SHP77 (cell line): ENCODE measurements at regions not wholly inside any gene's neighbourhood (a gene's known extent, or its start where the extent isn't known, plus 50 kb on each side); places are given as distances from the start of the nearest gene placed in this dataset.
"Not testable (repeated sequence)": the region's sequence is repeated elsewhere in the genome, so short reads cannot be mapped to it uniquely, and the experiment has no call there.

Source experiments
- DNase-seq, 2 experiments: peaks; one replicate each; lab custom pipeline; 2025; lab: John Stamatoyannopoulos, UW

DNA sequence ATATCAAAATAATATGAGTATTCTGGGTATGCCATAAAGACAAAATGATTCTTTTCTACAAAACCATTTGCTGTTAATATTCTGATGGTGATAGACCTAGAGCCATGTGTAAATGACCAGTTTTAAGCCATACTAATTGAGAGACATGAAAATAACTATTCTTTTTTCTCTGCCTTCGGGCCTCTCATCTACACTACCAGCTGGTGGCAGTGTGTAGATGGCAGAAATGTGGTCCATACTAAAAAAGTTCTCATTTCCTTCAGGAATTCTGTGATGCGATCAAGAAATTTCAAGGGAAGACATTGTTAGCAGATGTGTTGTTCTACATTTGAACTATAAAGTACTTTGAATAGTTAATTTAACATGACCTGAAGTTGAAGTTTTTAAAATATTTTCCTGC, 485.2 kb downstream of the TRIB2 start:
- no peak for DNase-seq

- DNase-seq: no peak
Observed at GRCh38 chr2:13212115-13212514, 495.4 kb downstream of the TRIB2 start.

DNA sequence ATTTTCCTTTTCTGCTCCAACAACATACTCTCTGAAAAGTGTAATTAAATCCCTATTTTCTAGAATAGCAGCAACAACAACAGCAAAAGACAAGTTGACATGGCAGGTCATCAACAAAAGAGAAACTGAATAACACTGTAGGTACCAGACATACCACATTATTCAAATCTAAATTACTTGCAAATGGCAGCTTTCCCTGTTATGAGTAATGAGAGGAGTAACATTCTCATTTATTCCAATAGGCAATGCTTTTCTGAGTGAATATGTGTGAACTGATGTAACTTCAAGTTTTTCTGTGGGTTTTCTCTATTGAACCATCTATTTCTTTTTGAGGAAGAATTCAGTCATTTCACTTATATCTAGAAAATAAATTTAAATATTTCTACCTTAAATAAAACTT, 501.5 kb downstream of the TRIB2 start:
- DNase-seq: no peak

- peak; percentile 85 to 89 for DNase-seq
Observed at GRCh38 chr2:13227578-13227977, 510.8 kb downstream of the TRIB2 start.

DNA sequence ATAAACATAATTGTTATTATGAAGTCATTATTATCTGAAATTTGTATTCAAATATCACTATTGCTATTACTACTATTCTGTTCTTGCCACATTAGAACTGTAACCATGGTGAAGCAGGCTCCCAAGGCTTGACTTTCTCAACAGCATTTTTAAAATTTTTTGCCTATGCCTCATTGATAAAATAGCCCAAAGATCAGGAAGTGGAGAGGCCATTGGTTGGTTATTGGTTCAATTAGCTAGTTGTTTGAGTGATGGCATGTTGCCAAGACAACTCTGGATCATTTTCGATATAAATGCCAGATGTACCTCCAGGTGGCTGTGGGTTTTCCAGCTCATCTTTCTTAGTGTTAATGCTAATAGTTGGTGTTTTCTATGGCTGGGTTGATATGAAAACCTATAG, 513.5 kb downstream of the TRIB2 start:
- DNase-seq: peak; percentile 16 to 23

DNA sequence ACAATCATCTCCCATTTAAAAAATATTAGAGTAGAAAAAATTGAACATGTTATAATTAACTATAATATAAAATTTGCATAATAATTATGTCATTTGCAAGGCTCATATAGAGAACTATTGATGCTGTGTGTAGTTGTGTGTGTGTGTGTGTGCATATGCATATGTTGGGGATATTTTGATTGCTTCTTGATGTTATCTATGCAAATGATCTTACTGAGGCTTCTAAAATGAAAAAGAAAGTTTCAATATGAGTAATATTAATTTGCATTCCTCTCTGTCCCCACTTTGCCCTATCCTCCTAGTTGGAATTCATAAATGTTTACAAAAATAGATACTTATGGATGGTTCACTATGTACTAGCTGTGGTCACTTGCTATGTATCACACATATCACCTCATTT, 523.3 kb downstream of the TRIB2 start:
- no peak for DNase-seq

DNA sequence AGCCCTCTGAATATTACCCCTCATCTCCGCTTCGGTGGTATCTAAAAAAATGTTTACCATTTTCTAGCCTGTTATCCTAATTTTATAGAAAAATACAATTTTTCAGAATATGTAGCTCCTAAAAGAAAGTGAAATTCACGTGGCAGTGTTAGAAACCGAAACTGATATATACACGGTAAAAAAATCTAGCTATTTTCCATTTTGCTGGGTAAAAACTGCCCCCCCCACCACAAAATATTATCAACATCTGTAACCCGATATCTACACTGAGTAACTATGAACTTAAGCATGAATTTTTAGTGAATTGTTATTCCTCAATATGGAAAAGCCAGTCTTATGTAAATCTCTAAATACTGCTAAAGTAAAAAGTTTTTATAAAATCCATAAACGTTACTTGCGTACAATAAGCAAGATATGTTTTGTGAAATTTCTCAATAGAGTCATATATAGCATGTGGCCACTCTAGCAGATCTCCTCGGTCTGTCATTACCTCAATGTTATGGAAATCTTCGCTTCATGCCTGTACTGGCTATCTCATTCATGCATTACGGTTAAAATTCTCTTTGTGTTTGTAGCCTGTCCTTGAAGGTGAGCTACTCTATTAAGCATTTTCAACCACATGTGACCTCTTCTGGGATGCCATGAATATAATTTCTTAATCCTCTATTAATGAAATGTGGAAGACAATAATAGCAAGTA, 524.2 kb downstream of the TRIB2 start:
- no peak for DNase-seq

- no peak for DNase-seq
Observed at GRCh38 chr2:13252615-13253014, 535.9 kb downstream of the TRIB2 start.

DNA sequence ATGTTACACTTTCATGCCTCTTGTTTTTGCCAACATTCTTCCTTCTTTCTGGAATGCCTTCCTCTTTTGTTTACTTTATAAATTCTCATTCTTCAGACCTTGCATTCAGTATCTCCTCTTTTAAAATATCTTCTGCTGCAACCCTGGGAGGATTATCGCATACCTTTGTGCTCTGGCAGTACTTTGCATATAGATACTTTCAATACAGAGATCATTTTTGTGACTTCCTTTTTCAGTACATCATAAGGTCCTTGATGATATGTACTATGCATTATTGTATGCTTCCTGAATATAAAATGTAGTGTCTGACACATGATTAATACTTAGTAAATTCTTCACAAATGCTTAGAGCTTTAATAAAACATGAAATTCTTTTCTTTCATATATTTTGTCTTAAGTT, 538.7 kb downstream of the TRIB2 start:
- no peak for DNase-seq

GRCh38 chr2:13260402-13260801, 543.7 kb downstream of the TRIB2 start:
- no peak for DNase-seq

- no peak for DNase-seq
Observed at GRCh38 chr2:13266166-13266565, 549.4 kb downstream of the TRIB2 start.

- DNase-seq: no peak
Observed at GRCh38 chr2:13284688-13285087, 568.0 kb downstream of the TRIB2 start.

DNA sequence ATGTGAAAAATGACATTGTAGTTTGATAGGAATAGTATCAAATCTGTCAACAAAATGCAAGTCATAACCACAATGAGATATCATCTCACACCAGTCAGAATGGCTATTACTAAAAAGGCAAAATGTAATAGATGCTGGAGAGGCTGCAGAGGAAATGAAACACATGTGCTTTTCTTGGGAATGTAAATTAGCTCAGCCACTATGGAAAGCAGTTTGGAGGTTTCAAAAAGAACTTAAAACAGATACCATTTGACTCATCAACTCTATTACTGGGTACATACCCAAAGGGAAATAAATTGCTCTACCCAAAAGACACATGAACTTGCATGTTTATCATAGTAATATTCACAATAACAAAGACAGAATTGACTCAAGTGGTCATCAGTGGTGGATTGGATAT, 572.6 kb downstream of the TRIB2 start:
- no peak for DNase-seq

GRCh38 chr2:13308478-13308805, 591.7 kb downstream of the TRIB2 start:
- not testable (repeated sequence) for DNase-seq

- peak in 1 of 2 experiments; percentile 17 for DNase-seq
Observed at GRCh38 chr2:13308989-13309388, 592.3 kb downstream of the TRIB2 start.

- DNase-seq: no peak
Observed at GRCh38 chr2:13332060-13332459, 615.3 kb downstream of the TRIB2 start.

GRCh38 chr2:13334071-13334470, 617.3 kb downstream of the TRIB2 start:
- not testable (repeated sequence) for DNase-seq

- no peak for DNase-seq
Observed at GRCh38 chr2:13334545-13334944, 617.8 kb downstream of the TRIB2 start.

DNA sequence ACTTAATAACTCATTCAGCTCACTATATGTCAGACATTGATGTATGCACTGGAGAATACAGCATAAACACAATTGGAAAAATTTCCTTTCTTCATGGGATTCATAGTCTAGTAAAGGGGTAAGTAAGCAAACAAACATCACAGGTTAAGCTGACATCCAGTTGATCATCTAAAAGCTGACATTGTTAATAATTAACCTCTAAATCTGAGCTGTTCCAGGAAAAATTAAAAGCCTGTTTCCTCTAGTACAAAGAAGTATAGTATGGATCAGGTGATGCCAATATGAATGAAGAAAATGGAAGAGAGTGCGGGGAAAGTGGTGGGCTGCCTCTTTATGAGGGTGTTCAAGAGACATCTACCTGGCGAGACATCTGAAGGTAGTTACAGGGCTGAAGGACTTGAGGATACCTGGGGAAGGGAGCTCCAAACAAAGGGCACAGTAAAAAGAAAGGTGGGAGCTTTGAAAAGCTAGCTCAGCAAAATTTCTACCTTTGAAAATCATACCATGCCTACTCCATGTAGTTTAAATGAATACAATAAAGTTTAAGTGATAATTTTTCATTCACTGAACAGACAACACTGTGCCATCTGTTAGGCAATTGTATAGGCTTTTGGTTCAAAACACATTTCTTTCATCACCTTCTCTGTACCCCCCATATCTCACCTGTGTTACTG, 619.3 kb downstream of the TRIB2 start:
- DNase-seq: no peak

GRCh38 chr2:13351068-13351467, 634.3 kb downstream of the TRIB2 start:
- no peak for DNase-seq

DNA sequence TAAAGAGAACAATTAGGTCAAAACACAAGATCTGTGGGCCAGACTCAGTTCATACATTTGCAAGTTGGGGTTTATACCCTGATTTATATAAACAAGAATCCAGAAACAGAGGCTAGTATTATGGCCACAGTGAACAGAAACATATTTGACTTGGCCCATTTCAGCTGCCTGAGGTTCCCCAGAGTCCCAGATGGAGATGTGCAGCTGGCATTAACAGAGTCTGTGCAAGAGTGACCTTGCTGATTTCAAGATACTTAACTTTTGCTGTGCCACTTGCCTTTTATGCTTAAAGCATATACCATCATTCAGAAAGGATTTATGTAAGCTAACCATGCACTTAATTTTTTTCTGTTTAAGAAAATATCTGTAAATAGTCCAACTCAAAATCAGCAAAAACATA, 636.3 kb downstream of the TRIB2 start:
- no peak for DNase-seq

DNA sequence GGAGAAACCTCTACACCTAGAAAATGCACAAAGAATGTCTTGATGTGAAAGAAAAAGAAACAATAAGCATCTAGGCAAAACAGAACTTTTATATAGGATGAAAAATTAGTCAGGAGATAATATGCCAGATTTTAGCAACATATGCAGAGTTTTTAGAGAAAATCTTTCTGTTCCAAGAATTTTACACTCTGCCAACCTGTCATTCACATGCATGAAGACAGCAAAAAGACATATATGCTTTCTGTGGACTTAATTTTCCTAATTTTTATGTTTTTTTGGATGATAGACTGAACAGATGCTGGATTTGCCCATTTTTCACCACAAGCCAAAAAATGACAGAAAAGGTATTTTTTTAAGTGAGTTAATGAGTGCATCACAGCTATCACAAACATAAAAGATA, 637.3 kb downstream of the TRIB2 start:
- no peak for DNase-seq

GRCh38 chr2:13381928-13382327, 665.2 kb downstream of the TRIB2 start:
- not testable (repeated sequence) for DNase-seq

DNA sequence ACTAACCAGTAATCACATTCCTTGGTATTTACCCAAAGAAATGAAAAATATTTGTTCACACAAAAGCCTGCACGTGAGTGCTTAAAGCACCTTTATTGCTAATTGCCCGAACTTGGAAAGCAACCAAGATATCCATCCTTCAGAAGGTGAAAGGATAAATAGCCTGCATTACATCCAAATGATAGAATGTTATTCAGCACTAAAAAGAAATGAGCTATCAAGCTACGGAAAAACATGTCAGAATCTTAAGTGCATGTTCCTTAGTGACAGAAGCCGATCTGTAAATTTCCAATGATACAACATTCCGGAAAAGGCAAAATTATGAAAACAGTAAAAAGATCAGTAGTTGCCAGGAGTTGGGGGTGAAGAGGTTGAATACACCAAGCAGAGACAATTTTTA, 672.4 kb downstream of the TRIB2 start:
- DNase-seq: not testable (repeated sequence)
